Muscle of leg (tissue), 3 donors: ENCODE measurements at regions not wholly inside any gene's neighbourhood (a gene's known extent, or its start where the extent isn't known, plus 50 kb on each side); places are given as distances from the start of the nearest gene placed in this dataset.

Experiments
- DNase-seq: peaks from one replicate; pipeline ENCODE4 v3.0.0; 2013
- H3K27ac ChIP-seq: one replicate; pipeline ENCODE4 v1.5.1; 2013; ENCODE audit warnings: mild to moderate bottlenecking, low read length, control low read depth
- H3K27me3 ChIP-seq: one replicate; pipeline ENCODE4 v1.6.1; 2013; ENCODE audit warnings: low read length; ENCODE audit not compliant: control insufficient read depth, insufficient read depth
- H3K36me3 ChIP-seq: one replicate; pipeline ENCODE4 v1.6.1; 2013; ENCODE audit warnings: low read length; ENCODE audit not compliant: control insufficient read depth, insufficient read depth
- H3K4me1 ChIP-seq: one replicate; pipeline ENCODE4 v1.6.1; 2013; ENCODE audit warnings: low read length; ENCODE audit not compliant: control insufficient read depth, insufficient read depth
- H3K4me3 ChIP-seq: one replicate; pipeline ENCODE4 v1.5.1; 2013; ENCODE audit warnings: low read length, control low read depth
- H3K9me3 ChIP-seq: replicated peaks from 2 replicates; pipeline ENCODE4 v1.6.1; 2013; ENCODE audit warnings: low read depth, low read length; ENCODE audit not compliant: control insufficient read depth
- WGBS: methylation state at CpG from one replicate; pipeline ENCODE4 v1.1.5; 2013; ENCODE audit warnings: missing lambda C conversion rate; ENCODE audit not compliant: insufficient coverage; 5-methylcytosine and 5-hydroxymethylcytosine counted together

DNA sequence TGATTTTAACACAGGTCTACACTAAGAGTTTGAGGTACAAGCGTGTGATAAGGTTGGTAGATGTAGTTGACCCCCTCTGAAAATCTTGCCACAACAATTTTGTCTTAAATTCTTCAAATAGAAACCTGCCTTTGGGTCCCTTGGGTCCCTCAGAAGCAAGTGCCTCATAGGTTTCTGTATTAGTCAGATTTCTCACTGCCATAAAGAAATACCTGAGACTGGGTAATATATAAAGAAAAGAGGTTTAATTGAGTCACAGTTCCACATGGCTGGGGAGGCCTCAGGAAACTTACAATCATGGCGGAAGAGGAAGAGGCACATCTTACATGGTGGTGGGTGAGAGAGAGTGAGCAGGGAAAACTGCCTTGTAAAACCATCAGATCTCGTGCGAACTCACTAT, 301.2 kb downstream of the MAP2K6 start:
- peaks cover 10% of the 10 kb centered on the region for H3K4me1 ChIP-seq
- no CpG with 5 or more reads among the region's 4 CpGs for WGBS
- no peaks in the 10 kb centered on the region for H3K9me3 ChIP-seq
- H3K27me3 ChIP-seq, result no peaks in the 10 kb centered on the region
- no peak overlapping the region for H3K27ac ChIP-seq
- no peak for DNase-seq
- H3K36me3 ChIP-seq, result no peaks in the 10 kb centered on the region
- H3K4me3 ChIP-seq, result no peak overlapping the region

DNA sequence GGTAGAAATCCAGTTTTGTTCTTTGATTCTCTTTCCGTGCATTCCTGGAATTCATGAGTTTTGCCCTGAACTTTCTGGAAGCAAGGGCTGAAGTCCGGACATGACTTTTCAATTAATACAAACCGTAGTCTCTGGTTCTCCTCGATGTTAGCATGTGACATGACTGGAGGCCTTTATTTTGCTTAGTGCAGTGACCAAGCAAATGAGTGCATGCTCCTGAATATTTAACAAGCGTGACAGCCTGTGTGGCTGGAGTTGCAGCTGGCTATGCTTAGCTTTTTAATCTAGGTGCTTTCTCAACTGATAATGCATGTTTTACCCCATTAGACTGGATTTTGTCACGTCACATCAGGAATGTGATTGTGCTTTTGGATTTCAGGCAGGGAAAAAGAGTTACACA, 302.1 kb downstream of the MAP2K6 start:
- H3K36me3 ChIP-seq, result no peaks in the 10 kb centered on the region
- peak; percentile 51 for DNase-seq
- 43% methylated on average over 4 of the region's 6 CpGs for WGBS
- no peak overlapping the region for H3K27ac ChIP-seq
- H3K4me3 ChIP-seq, result no peak overlapping the region
- H3K9me3 ChIP-seq, result no peaks in the 10 kb centered on the region
- peaks cover 10% of the 10 kb centered on the region for H3K4me1 ChIP-seq
- H3K27me3 ChIP-seq, result no peaks in the 10 kb centered on the region

DNA sequence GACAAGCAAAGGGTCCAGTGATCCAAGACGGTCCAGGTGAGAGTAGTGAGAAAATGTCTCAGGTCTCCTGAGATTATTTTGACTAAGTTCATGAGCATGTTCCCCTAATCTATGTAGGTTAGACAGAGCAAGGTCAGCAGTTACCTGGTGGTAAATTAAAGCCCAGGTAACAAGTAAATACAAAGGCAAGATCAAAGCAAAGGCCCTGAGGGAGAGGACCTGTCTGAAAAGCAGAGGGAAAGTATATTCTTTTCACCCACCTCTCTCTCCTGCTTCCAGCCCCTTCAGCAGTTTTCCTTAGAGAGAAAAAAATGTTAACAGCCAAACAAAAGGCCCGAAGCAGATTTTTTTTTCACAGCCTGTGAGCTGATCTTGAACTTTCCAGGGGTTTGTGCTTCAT, 302.7 kb downstream of the MAP2K6 start:
- Histone ChIP-seq H3K4me1 (peaks cover 10% of the 10 kb centered on the region), H3K27me3 (no peaks in the 10 kb centered on the region), H3K4me3 (no peak overlapping the region), H3K27ac (no peak overlapping the region), H3K36me3 (no peaks in the 10 kb centered on the region), H3K9me3 (no peaks in the 10 kb centered on the region)
- WGBS, result 67% methylated on average over 1 of the region's 2 CpGs
- DNase-seq, result no peak

DNA sequence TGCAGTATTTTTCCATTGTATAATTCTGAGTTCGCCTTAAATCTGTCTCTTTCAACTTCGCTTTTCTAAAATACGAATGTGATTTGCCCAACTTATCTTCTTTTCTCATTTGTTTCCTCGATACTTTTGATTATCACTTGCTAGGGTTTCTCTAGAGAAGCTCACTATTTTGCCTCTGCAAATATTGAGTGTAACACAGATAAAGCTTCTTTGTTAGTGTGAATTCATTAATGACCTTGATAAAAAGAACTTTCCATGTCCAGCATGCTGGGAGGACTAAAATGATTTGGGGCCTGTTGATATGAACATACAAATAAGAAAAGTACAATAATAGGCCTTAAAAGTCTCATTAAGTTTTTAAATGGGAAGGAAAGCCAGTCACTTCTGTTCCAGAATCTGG, 303.3 kb downstream of the MAP2K6 start:
- Histone ChIP-seq H3K27me3 (no peaks in the 10 kb centered on the region), H3K4me3 (no peak overlapping the region), H3K4me1 (peaks cover 10% of the 10 kb centered on the region), H3K9me3 (no peaks in the 10 kb centered on the region), H3K27ac (no peak overlapping the region), H3K36me3 (no peaks in the 10 kb centered on the region)
- WGBS, result 100% methylated on average over 1 of the region's 4 CpGs
- no peak for DNase-seq

DNA sequence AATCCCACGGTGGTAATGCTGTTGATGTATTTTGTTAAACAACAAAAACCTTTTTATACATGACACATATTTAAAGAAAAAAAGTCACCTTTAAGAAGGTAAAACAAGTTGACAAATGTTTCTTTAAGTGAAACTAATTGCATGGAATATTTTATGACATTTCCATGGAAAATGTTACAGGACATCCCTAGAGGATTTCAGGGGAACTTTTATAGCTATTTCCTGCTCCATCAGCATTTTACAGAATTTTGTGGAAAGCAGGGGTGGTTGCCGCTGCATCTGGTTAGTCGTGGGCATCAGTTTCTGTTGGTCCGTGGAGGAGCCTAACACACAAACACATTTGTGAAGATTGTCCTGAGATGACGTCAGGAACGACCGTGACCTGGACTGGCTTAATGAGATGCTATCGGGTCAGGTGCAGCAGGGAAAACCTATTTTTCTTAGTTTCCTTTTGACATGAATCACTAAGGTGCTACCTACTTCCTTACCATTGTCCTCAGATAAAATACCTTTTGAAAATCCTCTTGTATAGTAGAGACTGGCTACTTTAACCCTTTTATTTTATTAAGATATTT, 305.1 kb downstream of the MAP2K6 start:
- Histone ChIP-seq H3K4me3 (no peak overlapping the region), H3K9me3 (no peaks in the 10 kb centered on the region), H3K4me1 (peaks cover 10% of the 10 kb centered on the region), H3K27ac (no peak overlapping the region), H3K36me3 (no peaks in the 10 kb centered on the region), H3K27me3 (no peaks in the 10 kb centered on the region)
- peak; percentile 54 for DNase-seq
- 48% methylated on average over 4 of the region's 8 CpGs for WGBS

DNA sequence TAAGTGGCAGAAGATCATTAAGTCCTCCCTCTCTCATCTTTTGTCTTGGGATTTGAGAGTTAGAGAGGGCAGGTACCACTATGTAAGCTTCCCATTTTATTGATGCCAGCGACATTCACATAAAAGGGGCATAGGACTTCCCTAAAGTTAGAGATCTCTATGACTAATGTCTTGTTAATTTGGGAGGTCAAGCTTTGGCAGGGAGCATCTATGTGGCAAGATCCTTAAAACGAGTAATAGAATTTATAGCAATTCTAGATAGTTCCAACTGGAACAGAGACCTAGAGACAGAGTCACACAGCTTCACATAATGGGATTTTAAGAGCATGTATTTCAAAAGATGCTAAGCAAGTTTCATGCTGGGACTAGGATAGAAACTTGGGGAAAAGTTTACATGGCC, 308.0 kb downstream of the MAP2K6 start:
- Histone ChIP-seq H3K27me3 (no peaks in the 10 kb centered on the region), H3K9me3 (no peaks in the 10 kb centered on the region), H3K36me3 (no peaks in the 10 kb centered on the region), H3K4me3 (no peak overlapping the region), H3K4me1 (no peaks in the 10 kb centered on the region), H3K27ac (no peak overlapping the region)
- DNase-seq, result no peak
- no CpG with 5 or more reads among the region's 2 CpGs for WGBS

DNA sequence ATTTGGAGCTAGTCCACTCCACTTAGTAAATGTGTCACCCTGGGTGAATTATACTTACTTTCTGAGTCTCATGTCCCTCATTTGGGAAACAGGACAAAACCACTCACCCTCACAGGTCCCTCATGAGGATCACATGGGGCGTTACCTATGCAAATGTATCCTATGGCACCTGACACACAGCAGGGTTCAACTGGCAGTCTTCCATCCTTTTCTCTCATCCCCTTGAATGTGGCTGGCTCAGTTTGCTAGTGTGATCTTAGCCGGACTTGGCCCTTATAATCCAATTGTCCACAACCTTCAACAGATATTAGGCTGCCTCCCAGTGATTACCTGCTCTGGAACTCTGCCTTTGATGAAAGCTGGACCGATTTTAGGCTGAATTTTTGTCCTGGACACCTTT, 308.8 kb downstream of the MAP2K6 start:
- H3K27ac ChIP-seq, result no peak overlapping the region
- H3K9me3 ChIP-seq, result no peaks in the 10 kb centered on the region
- H3K27me3 ChIP-seq, result no peaks in the 10 kb centered on the region
- DNase-seq, result no peak
- WGBS, result 71% methylated on average over 2 of the region's 3 CpGs
- H3K4me1 ChIP-seq, result no peaks in the 10 kb centered on the region
- H3K4me3 ChIP-seq, result no peak overlapping the region
- no peaks in the 10 kb centered on the region for H3K36me3 ChIP-seq

DNA sequence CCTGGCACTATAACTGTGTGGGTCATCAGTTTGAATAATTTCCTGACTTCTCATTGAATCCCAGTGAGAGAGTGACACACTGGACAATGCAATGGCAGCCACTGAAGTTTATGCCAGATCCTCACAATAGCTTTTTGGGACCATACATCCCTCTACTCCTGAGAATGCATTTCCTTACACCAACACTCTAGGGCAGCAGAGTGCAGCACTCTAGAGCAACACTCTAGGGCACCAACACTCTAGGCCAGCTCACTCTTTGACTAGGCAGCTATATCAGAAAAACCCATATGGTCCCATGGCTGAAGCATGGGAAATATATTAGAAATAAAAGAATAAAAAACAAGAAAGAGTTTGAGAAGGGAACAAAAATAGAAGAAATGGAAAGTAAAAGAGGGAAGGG, 309.2 kb downstream of the MAP2K6 start:
- Histone ChIP-seq H3K27me3 (no peaks in the 10 kb centered on the region), H3K4me3 (no peak overlapping the region), H3K36me3 (no peaks in the 10 kb centered on the region), H3K27ac (no peak overlapping the region), H3K4me1 (no peaks in the 10 kb centered on the region), H3K9me3 (no peaks in the 10 kb centered on the region)
- DNase-seq, result no peak

DNA sequence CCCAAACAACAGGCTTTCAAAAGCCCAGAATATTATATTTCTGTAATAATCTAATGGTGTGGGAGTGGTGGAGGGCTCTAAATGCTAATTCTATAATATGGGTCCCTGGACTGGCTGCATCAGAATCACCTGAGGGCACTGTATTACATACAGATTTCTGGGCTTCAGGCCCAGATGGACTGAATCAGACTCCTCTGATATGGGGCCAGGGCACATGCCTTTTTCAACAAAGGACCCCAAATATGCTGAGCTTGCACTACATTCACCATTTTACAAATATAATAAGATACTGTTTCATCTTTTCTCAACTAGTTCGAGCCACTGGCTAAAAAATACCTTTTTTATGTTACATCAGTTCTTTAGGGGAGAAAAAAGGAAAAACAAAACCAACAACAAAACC, 309.7 kb downstream of the MAP2K6 start:
- no peak overlapping the region for H3K27ac ChIP-seq
- no peaks in the 10 kb centered on the region for H3K9me3 ChIP-seq
- H3K27me3 ChIP-seq, result no peaks in the 10 kb centered on the region
- no peak for DNase-seq
- H3K36me3 ChIP-seq, result no peaks in the 10 kb centered on the region
- H3K4me1 ChIP-seq, result no peaks in the 10 kb centered on the region
- H3K4me3 ChIP-seq, result no peak overlapping the region
- no CpG with 5 or more reads among the region's 1 CpG for WGBS

DNA sequence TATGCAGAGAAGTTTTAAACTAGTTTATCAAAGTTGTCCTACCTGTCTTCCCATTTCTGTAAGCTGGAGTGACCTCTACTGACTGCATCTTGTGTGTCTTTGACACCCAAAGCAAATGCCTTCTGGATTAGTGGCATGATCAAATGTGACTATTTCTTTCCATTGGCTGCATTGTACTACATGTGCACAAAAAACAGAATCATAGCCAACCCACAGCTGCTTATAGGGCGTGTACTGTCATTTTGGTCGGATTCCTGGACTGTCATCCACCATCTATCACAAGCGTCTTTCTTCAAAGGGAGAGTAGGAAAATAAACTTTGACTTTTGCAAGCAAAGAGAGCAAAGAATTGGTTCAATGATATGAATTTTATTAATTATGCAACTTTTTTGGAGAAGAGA, 310.6 kb downstream of the MAP2K6 start:
- DNase-seq, result peak; percentile 61
- H3K27me3 ChIP-seq, result no peaks in the 10 kb centered on the region
- no peak overlapping the region for H3K27ac ChIP-seq
- no peaks in the 10 kb centered on the region for H3K4me1 ChIP-seq
- no peaks in the 10 kb centered on the region for H3K9me3 ChIP-seq
- WGBS, result no CpG with 5 or more reads among the region's 3 CpGs
- H3K36me3 ChIP-seq, result no peaks in the 10 kb centered on the region
- no peak overlapping the region for H3K4me3 ChIP-seq

DNA sequence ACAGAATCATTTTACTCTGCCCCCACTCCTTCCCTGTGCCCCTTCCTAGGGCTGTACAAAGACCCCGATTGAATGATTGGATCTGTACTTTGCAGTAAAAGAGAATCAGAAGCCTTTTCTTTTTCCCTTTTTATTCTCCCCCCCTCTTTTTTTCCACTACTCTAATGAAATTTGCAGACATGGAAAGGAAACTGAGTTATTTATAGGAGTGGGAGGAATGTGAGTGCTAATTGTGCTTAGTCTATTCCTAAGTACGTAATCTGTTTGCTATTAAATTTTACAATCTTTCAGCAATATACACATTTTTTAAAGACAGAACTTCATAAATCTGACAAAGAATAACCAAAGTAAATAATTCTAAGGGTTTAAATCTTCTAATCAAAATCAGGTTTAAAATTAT, 314.3 kb downstream of the MAP2K6 start:
- no peaks in the 10 kb centered on the region for H3K36me3 ChIP-seq
- H3K4me1 ChIP-seq, result peaks cover 8% of the 10 kb centered on the region
- no peak overlapping the region for H3K4me3 ChIP-seq
- no peak overlapping the region for H3K27ac ChIP-seq
- no peaks in the 10 kb centered on the region for H3K9me3 ChIP-seq
- WGBS, result no CpG with 5 or more reads among the region's 2 CpGs
- DNase-seq, result peak; percentile 72
- no peaks in the 10 kb centered on the region for H3K27me3 ChIP-seq
